Nephron progenitor cell (in vitro differentiated cells): ENCODE measurements at regions not wholly inside any gene's neighbourhood (a gene's known extent, or its start where the extent isn't known, plus 50 kb on each side); places are given as distances from the start of the nearest gene placed in this dataset.
"Not testable (repeated sequence)": the region's sequence is repeated elsewhere in the genome, so short reads cannot be mapped to it uniquely, and the experiment has no call there.

Experiments used
- DNase-seq: peaks from one replicate; pipeline ENCODE4 v3.0.0; 2021
- H3K27ac Mint-ChIP-seq: 2 replicates; pipeline ENCODE4 v1.8.0; 2021; ENCODE audit warnings: mild to moderate bottlenecking, moderate library complexity, mixed read lengths
- H3K27me3 Mint-ChIP-seq: 2 replicates; pipeline ENCODE4 v1.8.0; 2021; ENCODE audit warnings: mild to moderate bottlenecking, low read depth, mixed read lengths; ENCODE audit not compliant: poor library complexity
- H3K36me3 Mint-ChIP-seq: 2 replicates; pipeline ENCODE4 v1.8.0; 2021; ENCODE audit warnings: low read depth, mixed read lengths
- H3K4me1 Mint-ChIP-seq: 2 replicates; pipeline ENCODE4 v1.8.0; 2021; ENCODE audit warnings: mixed read lengths
- H3K4me3 Mint-ChIP-seq: 2 replicates; pipeline ENCODE4 v1.8.0; 2021; ENCODE audit warnings: mild to moderate bottlenecking, moderate library complexity, mixed read lengths
- H3K9me3 Mint-ChIP-seq: 2 replicates; pipeline ENCODE4 v1.8.0; 2021; ENCODE audit warnings: mild to moderate bottlenecking, moderate library complexity, mixed read lengths
- TF ChIP-seq, protein P1 (sequence below): fragments of 200-600 bp; sonication (generic); IDR thresholded peaks from 2 replicates; pipeline ENCODE4 v1.5.0; 2021; ENCODE audit warnings: antibody characterized with exemption

DNA sequence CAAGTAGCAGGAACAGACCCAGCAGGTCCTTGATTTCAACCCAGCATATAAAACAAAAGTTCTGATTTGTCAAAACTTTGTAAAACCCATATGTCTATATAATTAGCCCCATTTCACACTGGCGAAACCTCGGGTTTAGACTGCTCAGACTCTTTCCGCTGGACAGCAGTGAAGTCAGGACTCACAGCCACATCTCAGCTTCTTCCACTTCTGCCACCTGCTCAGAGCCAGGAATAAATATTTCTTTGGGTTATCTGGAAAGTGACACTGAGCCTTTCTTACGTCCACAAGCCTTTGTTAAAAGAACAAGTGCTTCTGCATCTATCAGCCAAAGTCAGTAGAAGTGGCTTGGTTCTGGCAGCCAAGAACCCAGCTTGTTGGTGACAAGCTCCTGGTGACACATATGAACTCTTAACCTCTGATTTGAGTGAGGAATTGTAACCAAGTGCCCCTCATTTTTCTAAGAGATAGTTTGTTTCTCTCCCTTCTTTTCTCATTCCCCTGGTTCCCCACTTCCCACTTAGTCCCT is 118.1 kb upstream of the CHD2 start:
- H3K27me3 Mint-ChIP-seq, result no peaks in the 10 kb centered on the region
- no peak for DNase-seq
- TF ChIP-seq, protein P1, sequence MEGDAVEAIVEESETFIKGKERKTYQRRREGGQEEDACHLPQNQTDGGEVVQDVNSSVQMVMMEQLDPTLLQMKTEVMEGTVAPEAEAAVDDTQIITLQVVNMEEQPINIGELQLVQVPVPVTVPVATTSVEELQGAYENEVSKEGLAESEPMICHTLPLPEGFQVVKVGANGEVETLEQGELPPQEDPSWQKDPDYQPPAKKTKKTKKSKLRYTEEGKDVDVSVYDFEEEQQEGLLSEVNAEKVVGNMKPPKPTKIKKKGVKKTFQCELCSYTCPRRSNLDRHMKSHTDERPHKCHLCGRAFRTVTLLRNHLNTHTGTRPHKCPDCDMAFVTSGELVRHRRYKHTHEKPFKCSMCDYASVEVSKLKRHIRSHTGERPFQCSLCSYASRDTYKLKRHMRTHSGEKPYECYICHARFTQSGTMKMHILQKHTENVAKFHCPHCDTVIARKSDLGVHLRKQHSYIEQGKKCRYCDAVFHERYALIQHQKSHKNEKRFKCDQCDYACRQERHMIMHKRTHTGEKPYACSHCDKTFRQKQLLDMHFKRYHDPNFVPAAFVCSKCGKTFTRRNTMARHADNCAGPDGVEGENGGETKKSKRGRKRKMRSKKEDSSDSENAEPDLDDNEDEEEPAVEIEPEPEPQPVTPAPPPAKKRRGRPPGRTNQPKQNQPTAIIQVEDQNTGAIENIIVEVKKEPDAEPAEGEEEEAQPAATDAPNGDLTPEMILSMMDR, result no peak
- H3K27ac Mint-ChIP-seq, result peak overlapping the region; percentile 54
- H3K4me3 Mint-ChIP-seq, result no peak overlapping the region
- peaks cover 14% of the 10 kb centered on the region for H3K9me3 Mint-ChIP-seq
- H3K4me1 Mint-ChIP-seq, result no peaks in the 10 kb centered on the region
- peaks cover 20% of the 10 kb centered on the region for H3K36me3 Mint-ChIP-seq

DNA sequence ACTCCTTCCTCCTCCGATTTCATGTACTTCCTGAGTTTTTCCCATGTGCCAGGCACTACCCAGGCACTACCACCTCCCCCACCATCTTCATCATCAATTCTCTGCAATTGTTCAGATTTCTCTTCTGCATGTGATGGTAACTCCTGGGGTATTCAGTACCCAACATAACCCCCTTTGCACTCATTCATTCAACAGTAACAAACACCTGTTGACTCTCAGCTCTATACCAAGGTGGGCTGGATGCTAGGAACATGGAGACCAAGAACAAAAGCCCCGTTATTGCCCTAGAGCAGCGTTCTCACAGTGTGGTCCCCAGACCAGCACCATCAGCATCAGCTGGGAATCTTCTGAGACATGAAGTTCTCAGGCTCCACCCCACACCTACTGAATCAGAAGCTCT is 113.0 kb upstream of the CHD2 start:
- no peak for DNase-seq
- Mint-ChIP-seq H3K4me1 (no peaks in the 10 kb centered on the region), H3K36me3 (peaks cover 25% of the 10 kb centered on the region), H3K4me3 (no peak overlapping the region), H3K9me3 (no peaks in the 10 kb centered on the region), H3K27me3 (peaks cover 2% of the 10 kb centered on the region), H3K27ac (no peak overlapping the region)
- TF ChIP-seq, protein P1, result no peak

DNA sequence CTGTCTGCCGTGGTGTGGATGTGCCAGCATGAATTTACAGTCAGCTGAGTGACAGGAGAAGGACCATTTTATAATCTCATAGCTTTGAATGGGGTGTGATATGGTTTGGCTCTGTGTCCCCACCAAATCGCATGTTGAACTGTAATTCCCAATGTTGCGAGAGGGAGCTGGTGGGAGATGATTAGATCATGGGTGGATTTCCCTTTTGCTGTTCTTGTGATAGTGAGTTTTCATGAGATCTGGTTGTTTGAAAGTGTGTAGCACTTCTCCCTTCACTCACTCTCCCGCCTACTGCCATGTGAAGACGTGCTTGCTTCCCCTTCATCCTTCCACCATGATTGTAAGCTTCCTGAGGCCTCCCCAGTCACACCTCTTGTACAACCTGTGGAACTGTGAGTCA is 111.9 kb upstream of the CHD2 start:
- Mint-ChIP-seq H3K4me3 (no peak overlapping the region), H3K36me3 (peaks cover 23% of the 10 kb centered on the region), H3K27ac (no peak overlapping the region), H3K9me3 (no peaks in the 10 kb centered on the region), H3K27me3 (peaks cover 2% of the 10 kb centered on the region), H3K4me1 (no peaks in the 10 kb centered on the region)
- TF ChIP-seq, protein P1, result no peak
- no peak for DNase-seq

DNA sequence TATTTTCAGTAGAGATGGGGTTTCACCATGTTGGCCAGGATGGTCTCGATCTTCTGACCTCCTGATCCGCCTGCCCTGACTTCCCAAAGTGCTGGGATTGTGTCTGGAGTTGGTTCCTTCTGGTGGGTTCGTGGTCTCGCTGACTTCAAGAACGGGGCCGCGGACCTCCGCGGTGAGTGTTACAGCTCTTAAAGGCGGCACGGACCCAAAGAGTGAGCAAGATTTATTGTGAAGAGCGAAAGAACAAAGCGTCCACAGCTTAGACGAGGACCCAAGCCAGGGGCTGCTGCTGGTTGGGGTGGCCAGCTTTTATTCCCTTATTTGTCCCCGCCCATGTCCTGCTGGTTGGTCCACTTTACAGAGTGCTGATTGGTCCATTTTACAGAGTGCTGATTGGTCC is 111.3 kb upstream of the CHD2 start:
- H3K27me3 Mint-ChIP-seq, H3K4me1 Mint-ChIP-seq, H3K27ac Mint-ChIP-seq, DNase-seq, H3K4me3 Mint-ChIP-seq, H3K9me3 Mint-ChIP-seq: not testable (repeated sequence)
- peaks cover 19% of the 10 kb centered on the region for H3K36me3 Mint-ChIP-seq

DNA sequence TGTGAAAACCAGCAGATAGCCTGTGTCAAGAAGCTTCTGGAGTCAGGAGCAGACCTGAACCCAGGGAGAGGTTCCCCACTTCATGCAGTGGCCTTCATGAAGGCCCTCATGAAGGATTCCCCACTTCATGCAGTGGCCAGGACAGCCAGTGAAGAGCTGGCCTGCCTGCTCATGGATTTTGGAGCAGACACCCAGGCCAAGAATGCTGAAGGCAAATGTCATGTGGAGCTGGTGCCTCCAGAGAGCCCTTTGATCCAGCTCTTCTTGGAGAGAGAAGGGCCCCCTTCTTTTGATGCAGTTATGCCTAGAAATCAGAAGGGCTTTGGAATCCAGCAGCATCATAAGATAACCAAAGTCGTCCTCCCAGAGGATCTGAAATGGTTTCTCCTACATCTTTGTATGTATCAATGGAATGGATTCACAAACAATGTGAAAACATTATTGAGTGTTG is 103.9 kb upstream of the CHD2 start:
- Mint-ChIP-seq H3K4me1 (peaks cover 8% of the 10 kb centered on the region), H3K27ac (no peak overlapping the region), H3K36me3 (no peaks in the 10 kb centered on the region), H3K9me3 (no peaks in the 10 kb centered on the region), H3K27me3 (no peaks in the 10 kb centered on the region), H3K4me3 (no peak overlapping the region)
- TF ChIP-seq, protein P1, result no peak
- DNase-seq, result no peak

DNA sequence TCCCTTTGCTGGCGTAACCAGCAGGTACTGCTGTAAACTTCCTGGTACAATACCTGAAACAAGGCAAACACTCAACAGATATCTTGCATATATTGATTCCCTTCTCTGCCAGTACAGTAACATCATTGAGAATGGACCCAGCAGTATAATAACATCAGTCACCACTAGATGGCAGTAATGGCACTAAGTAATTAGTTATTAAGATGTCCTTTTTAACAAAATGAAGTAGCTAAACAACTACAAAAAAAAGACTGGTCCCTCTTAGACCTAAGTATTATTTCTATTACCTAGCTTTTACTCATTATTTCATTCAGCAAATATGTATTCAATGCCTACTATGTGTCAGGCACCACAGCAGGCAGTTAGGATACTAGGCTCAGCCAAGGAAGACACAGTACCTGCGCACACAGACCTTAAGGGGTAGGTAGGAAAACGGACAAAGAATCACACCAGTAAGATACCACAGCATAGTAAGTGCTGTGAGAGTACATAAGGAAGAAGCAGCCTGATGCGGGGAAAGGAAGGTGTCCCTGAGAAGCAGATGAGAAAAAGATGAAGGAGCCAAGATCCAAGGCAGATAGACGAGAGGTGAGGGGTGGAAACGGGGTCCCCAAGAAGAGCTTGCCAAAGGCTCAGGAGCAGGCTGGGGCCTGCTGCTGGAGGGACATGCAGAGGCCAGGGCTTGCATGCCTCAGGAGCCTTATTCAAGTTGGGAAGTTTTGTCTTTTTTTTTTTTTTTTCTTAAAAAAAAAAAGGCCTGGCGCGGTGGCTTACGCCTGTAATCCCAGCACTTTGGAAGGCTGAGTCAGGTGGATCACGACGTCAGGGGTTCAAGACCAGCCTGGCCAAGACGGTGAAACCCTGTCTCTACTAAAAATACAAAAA is 102.7 kb upstream of the CHD2 start:
- peak; percentile 37 for DNase-seq
- H3K4me3 Mint-ChIP-seq, result no peak overlapping the region
- TF ChIP-seq, protein P1, result peak; percentile 81

More for the DNA sequence above, 102.7 kb upstream of the CHD2 start:
- Mint-ChIP-seq H3K9me3 (peaks cover 3% of the 10 kb centered on the region), H3K27ac (peak overlapping the region; percentile 83), H3K4me1 (peaks cover 15% of the 10 kb centered on the region), H3K27me3 (no peaks in the 10 kb centered on the region), H3K36me3 (peaks cover 4% of the 10 kb centered on the region)
